ENCODE measurements at regions not wholly inside any gene's neighbourhood (a gene's known extent, or its start where the extent isn't known, plus 50 kb on each side); places are given as distances from the start of the nearest gene placed in this dataset.

DNA sequence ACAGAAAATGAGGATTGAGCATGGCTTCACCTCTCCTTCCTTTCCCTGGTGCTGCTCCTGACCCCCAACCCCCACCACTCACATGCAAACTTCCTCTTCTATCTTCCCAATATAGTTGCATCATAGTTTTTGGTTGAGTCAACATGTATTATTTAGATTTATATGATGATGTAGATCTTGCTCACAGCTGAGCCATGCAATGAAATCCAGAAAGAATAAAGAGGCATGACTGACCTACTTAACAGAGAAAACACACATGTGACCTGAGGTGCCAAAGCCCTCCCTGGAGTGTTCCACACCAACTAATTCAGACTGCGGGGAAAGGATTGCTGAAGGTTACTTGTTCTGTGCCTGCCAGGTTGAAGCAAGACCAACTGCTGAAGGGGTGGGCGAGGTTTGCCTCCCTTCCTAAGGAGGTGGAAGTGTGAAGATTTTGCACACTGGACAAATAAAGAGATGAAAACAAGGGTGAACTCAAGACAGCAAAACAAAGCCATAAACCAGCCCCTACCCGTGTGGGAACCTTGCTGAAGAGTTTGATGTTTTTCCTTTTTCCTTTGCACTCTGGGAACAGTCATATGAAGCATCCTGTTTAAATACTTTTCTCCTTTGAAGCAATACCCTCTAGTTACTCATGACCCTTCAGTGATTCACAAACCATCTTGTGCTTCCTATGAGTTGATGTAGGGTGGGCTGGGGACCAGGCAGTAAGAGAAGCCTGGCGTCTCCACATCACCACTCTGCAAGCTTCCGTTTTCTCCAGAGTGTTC lies 155.2 kb upstream of the UBE2E1 start:
- no peak overlapping the region for H3K27ac ChIP-seq
- TF ChIP-seq CTCF (IDR thresholded peaks at IDR 0.05) (no peak), POLR2A (IDR thresholded peaks at IDR 0.05) (no peak)
- DNase-seq = no peak
- H3K36me3 ChIP-seq (ENCODE audit: low read depth, missing control alignments) = no peaks in the 10 kb centered on the region
- no peaks in the 10 kb centered on the region for H3K4me1 ChIP-seq
- no peaks in the 10 kb centered on the region for H3K27me3 ChIP-seq
- WGBS, 2 donors = 87 to 89% methylated on average over 5 of the region's 5 CpGs
- H3K9me3 ChIP-seq = no peaks in the 10 kb centered on the region
- no peak overlapping the region for H3K4me3 ChIP-seq
- intact Hi-C loops (cut with DNase I; ENCODE audit: low total_unique reads) = no loop called here

DNA sequence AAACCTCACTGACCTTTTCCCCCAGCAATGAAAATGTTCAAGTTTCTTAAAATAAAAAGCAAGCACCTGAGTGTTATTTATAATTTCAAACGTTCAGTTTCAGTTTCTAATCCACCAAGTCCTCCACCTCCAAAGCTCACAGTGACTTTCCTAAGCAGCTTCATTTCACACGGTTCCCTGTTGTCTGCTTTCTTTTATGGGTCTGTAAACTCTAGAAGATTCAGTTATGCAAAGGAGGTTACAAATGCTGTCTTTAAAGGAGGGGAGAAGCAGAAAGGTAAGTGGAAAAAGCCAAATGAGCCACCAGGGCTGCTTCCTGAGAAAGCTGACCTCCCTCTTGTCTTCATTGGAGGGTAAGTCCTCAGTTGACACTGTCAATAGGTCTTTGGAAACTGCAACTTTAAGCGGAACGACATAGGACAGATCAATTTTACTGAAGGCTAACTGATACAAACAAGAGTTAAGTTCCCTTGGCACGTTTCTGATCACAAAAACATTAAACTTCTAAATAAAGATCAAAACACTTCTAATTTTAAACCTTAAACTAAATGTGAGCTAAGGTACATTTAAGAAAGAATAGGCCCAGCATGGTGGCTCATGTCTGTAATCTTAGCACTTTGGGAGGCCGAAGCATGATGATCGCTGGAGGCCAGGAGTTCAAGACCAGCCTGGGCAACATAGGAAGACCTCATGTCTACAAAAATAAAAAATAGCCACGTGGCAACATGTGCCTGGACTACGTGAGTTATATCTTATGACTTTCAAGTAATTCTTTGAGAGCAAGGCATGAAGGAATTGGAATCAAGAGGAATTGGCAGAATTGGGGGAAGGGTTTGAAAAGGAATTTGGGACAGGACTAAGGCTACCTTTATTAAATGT lies 151.9 kb upstream of the UBE2E1 start:
- Histone ChIP-seq H3K4me3 (no peak overlapping the region), H3K9me3 (no peaks in the 10 kb centered on the region), H3K4me1 (no peaks in the 10 kb centered on the region), H3K27me3 (no peaks in the 10 kb centered on the region), H3K36me3 (ENCODE audit: low read depth, missing control alignments) (no peaks in the 10 kb centered on the region), H3K27ac (no peak overlapping the region)
- 72 to 79% methylated on average over 9 of the region's 9 CpGs for WGBS, 2 donors
- intact Hi-C loops (cut with DNase I; ENCODE audit: low total_unique reads) = no loop called here
- TF ChIP-seq POLR2A (IDR thresholded peaks at IDR 0.05) (no peak), CTCF (IDR thresholded peaks at IDR 0.05) (no peak)
- DNase-seq = no peak

GRCh38 chr3:23654571-23654970 lies 151.2 kb upstream of the UBE2E1 start:
- no peaks in the 10 kb centered on the region for H3K27me3 ChIP-seq
- intact Hi-C loops (cut with DNase I; ENCODE audit: low total_unique reads) = no loop called here
- TF ChIP-seq CTCF (IDR thresholded peaks at IDR 0.05) (no peak), POLR2A (IDR thresholded peaks at IDR 0.05) (no peak)
- no peaks in the 10 kb centered on the region for H3K9me3 ChIP-seq
- no peak for DNase-seq
- WGBS, 2 donors = 85 to 87% methylated on average over 3 of the region's 3 CpGs
- no peaks in the 10 kb centered on the region for H3K36me3 ChIP-seq (ENCODE audit: low read depth, missing control alignments)
- H3K4me3 ChIP-seq = no peak overlapping the region
- H3K4me1 ChIP-seq = no peaks in the 10 kb centered on the region
- H3K27ac ChIP-seq = no peak overlapping the region

DNA sequence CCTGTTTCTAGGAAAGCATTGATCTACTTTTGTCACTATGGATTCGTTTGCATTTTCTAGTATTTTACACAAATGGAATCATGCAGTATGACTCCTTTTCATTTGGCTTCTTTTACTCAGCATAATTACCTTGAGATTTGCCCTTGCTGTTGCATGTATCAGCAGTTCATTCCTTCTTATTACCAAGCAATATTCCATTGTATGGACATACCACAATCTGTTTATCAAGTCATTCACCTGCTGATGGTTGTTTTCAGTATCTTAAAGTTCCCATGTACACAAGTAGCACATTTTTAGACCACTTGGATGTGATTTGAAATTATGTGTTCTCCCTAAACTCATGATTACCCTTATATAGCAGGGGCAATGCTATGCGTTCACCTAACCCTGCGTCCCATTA lies 150.0 kb upstream of the UBE2E1 start:
- Histone ChIP-seq H3K36me3 (ENCODE audit: low read depth, missing control alignments) (no peaks in the 10 kb centered on the region), H3K4me3 (no peak overlapping the region), H3K4me1 (no peaks in the 10 kb centered on the region), H3K27ac (no peak overlapping the region), H3K27me3 (no peaks in the 10 kb centered on the region), H3K9me3 (no peaks in the 10 kb centered on the region)
- no peak for DNase-seq
- TF ChIP-seq CTCF (IDR thresholded peaks at IDR 0.05) (no peak), POLR2A (IDR thresholded peaks at IDR 0.05) (no peak)
- WGBS, 2 donors = 93 to 95% methylated on average over 3 of the region's 3 CpGs
- intact Hi-C loops (cut with DNase I; ENCODE audit: low total_unique reads) = no loop called here
